ENCODE measurements at regions not wholly inside any gene's neighbourhood (a gene's known extent, or its start where the extent isn't known, plus 50 kb on each side); places are given as distances from the start of the nearest gene placed in this dataset.

DNA sequence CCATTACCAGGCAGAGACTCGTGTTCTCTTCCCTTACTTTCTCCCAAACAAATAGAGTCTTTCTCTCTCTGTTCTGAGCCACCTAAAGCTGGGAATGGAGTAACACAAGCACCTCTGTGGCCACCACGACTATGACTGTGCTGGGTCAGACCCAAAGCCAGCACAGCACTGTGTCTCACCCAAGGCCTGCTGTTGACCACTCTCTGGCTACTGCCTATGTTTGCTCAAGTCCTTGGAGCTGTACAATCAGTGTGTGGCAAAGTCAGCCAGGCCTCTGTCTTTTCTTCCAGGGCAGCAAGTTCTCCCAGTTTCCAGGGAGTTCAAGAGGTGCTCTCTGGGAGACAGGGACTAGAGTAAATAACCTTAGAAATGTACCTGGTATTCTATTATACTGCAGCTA, 239.4 kb downstream of the FAM47A start:
- TF ChIP-seq PATZ1 (CRISPR knock-in tag; IDR thresholded peaks at IDR 0.05; ENCODE audit: borderline replicate concordance), result no peak
- TF ChIP-seq ZNF70 (CRISPR knock-in tag; IDR thresholded peaks at IDR 0.05), result no peak
- TF ChIP-seq ZFP30 (CRISPR knock-in tag; IDR thresholded peaks at IDR 0.05), result no peak
- TF ChIP-seq CSDC2 (CRISPR knock-in tag; IDR thresholded peaks at IDR 0.05), result no peak
- no peak for TF ChIP-seq RARB (CRISPR knock-in tag; IDR thresholded peaks at IDR 0.05)
- no peak for TF ChIP-seq PPARA (CRISPR knock-in tag; IDR thresholded peaks at IDR 0.05; ENCODE audit: borderline replicate concordance)
- no peak for TF ChIP-seq CREB5 (CRISPR knock-in tag; IDR thresholded peaks at IDR 0.05; ENCODE audit: low read depth)
- TF ChIP-seq, protein P1, sequence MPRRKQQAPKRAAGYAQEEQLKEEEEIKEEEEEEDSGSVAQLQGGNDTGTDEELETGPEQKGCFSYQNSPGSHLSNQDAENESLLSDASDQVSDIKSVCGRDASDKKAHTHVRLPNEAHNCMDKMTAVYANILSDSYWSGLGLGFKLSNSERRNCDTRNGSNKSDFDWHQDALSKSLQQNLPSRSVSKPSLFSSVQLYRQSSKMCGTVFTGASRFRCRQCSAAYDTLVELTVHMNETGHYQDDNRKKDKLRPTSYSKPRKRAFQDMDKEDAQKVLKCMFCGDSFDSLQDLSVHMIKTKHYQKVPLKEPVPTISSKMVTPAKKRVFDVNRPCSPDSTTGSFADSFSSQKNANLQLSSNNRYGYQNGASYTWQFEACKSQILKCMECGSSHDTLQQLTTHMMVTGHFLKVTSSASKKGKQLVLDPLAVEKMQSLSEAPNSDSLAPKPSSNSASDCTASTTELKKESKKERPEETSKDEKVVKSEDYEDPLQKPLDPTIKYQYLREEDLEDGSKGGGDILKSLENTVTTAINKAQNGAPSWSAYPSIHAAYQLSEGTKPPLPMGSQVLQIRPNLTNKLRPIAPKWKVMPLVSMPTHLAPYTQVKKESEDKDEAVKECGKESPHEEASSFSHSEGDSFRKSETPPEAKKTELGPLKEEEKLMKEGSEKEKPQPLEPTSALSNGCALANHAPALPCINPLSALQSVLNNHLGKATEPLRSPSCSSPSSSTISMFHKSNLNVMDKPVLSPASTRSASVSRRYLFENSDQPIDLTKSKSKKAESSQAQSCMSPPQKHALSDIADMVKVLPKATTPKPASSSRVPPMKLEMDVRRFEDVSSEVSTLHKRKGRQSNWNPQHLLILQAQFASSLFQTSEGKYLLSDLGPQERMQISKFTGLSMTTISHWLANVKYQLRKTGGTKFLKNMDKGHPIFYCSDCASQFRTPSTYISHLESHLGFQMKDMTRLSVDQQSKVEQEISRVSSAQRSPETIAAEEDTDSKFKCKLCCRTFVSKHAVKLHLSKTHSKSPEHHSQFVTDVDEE (CRISPR knock-in tag; IDR thresholded peaks at IDR 0.05), result no peak
